ENCODE measurements at regions not wholly inside any gene's neighbourhood (a gene's known extent, or its start where the extent isn't known, plus 50 kb on each side); places are given as distances from the start of the nearest gene placed in this dataset.

- TF ChIP-seq, protein P1, sequence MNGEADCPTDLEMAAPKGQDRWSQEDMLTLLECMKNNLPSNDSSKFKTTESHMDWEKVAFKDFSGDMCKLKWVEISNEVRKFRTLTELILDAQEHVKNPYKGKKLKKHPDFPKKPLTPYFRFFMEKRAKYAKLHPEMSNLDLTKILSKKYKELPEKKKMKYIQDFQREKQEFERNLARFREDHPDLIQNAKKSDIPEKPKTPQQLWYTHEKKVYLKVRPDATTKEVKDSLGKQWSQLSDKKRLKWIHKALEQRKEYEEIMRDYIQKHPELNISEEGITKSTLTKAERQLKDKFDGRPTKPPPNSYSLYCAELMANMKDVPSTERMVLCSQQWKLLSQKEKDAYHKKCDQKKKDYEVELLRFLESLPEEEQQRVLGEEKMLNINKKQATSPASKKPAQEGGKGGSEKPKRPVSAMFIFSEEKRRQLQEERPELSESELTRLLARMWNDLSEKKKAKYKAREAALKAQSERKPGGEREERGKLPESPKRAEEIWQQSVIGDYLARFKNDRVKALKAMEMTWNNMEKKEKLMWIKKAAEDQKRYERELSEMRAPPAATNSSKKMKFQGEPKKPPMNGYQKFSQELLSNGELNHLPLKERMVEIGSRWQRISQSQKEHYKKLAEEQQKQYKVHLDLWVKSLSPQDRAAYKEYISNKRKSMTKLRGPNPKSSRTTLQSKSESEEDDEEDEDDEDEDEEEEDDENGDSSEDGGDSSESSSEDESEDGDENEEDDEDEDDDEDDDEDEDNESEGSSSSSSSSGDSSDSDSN (CRISPR knock-in tag; IDR thresholded peaks at IDR 0.05), result no peak
- TF ChIP-seq CREBL2 (CRISPR knock-in tag; IDR thresholded peaks at IDR 0.05; ENCODE audit: borderline replicate concordance), result no peak
- peak; percentile 64; the same call in 1 of the 2 replicates for TF ChIP-seq ZSCAN9 (CRISPR knock-in tag; IDR thresholded peaks at IDR 0.05; ENCODE audit: borderline replicate concordance)
- TF ChIP-seq THYN1 (CRISPR knock-in tag; IDR thresholded peaks at IDR 0.05; ENCODE audit: borderline replicate concordance, low read depth), result no peak
- peak; percentile 66; the same call in 1 of the 2 replicates for TF ChIP-seq ZNF232 (CRISPR knock-in tag; IDR thresholded peaks at IDR 0.05; ENCODE audit: borderline replicate concordance)
- 0 out of 2 replicates have a peak, but pooled peaks have one; percentile 31 for TF ChIP-seq MXD3 (CRISPR knock-in tag; IDR thresholded peaks at IDR 0.05)
- 0 out of 2 replicates have a peak, but pooled peaks have one; percentile 39 for TF ChIP-seq ZNF574 (CRISPR knock-in tag; IDR thresholded peaks at IDR 0.05)
- peak; percentile 57; the same call in 1 of the 2 replicates for TF ChIP-seq BORCS8-MEF2B (CRISPR knock-in tag; IDR thresholded peaks at IDR 0.05)
- peak; percentile 46; the same call in 1 of the 2 replicates for TF ChIP-seq SALL1 (CRISPR knock-in tag; IDR thresholded peaks at IDR 0.05)
- TF ChIP-seq KDM6A (CRISPR knock-in tag; IDR thresholded peaks at IDR 0.05; ENCODE audit: low read depth), result no peak
- TF ChIP-seq TCF7 (IDR thresholded peaks at IDR 0.05; ENCODE audit: low read depth), result no peak
- TF ChIP-seq ZBED4 (CRISPR knock-in tag; IDR thresholded peaks at IDR 0.05; ENCODE audit: borderline replicate concordance), result 0 out of 2 replicates have a peak, but pooled peaks have one; percentile 35
- TF ChIP-seq HOXA5 (CRISPR knock-in tag; IDR thresholded peaks at IDR 0.05), result 0 out of 2 replicates have a peak, but pooled peaks have one; percentile 29
- TF ChIP-seq, protein P2, sequence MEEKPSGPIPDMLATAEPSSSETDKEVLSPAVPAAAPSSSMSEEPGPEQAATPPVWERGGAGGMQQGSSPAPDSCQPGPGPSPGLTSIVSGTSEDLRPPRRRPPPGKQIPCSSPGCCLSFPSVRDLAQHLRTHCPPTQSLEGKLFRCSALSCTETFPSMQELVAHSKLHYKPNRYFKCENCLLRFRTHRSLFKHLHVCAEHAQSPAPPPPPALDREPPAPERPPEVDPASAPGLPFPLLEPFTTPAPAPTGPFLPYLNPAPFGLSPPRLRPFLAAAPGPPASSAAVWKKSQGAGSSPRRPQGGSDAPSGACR (CRISPR knock-in tag; IDR thresholded peaks at IDR 0.05), result no peak
- TF ChIP-seq, protein P3, sequence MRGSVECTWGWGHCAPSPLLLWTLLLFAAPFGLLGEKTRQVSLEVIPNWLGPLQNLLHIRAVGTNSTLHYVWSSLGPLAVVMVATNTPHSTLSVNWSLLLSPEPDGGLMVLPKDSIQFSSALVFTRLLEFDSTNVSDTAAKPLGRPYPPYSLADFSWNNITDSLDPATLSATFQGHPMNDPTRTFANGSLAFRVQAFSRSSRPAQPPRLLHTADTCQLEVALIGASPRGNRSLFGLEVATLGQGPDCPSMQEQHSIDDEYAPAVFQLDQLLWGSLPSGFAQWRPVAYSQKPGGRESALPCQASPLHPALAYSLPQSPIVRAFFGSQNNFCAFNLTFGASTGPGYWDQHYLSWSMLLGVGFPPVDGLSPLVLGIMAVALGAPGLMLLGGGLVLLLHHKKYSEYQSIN (CRISPR knock-in tag; IDR thresholded peaks at IDR 0.05; ENCODE audit: borderline replicate concordance), result no peak
- TF ChIP-seq GABPA (IDR thresholded peaks at IDR 0.05; ENCODE audit: low read depth, low read length), result no peak
- no peak for TF ChIP-seq GABPA (CRISPR knock-in tag; IDR thresholded peaks at IDR 0.05; ENCODE audit: low read depth)
- peak; percentile 96 for TF ChIP-seq MIER2 (CRISPR knock-in tag; IDR thresholded peaks at IDR 0.05)
Measured at GRCh38 chr7:128168667-128169210, 72.3 kb upstream of the LEP start (continued).
